ENCODE measurements at regions not wholly inside any gene's neighbourhood (a gene's known extent, or its start where the extent isn't known, plus 50 kb on each side); places are given as distances from the start of the nearest gene placed in this dataset.

- Histone ChIP-seq H3K36me3 (no peaks in the 10 kb centered on the region), H3K9ac (no peak overlapping the region), H3K4me1 (no peaks in the 10 kb centered on the region), H3K27me3 (no peaks in the 10 kb centered on the region), H3K4me2 (no peak overlapping the region), H3K9me3 (no peaks in the 10 kb centered on the region), H4K20me1 (no peaks in the 10 kb centered on the region), H3K4me3 (no peak overlapping the region), H3K27ac (no peak overlapping the region)
- no peak for TF ChIP-seq Cebpa-rat (IDR thresholded peaks at IDR 0.05)
Measured at GRCh38 chr21:19590044-19590443, 1186.5 kb upstream of the TMPRSS15 start.

- Histone ChIP-seq H3K4me1 (no peaks in the 10 kb centered on the region), H4K20me1 (no peaks in the 10 kb centered on the region), H3K36me3 (no peaks in the 10 kb centered on the region), H3K27ac (no peak overlapping the region), H3K9ac (no peak overlapping the region), H3K9me3 (no peaks in the 10 kb centered on the region), H3K4me3 (no peak overlapping the region), H3K4me2 (no peak overlapping the region), H3K27me3 (no peaks in the 10 kb centered on the region)
- TF ChIP-seq Cebpa-rat (IDR thresholded peaks at IDR 0.05): no peak
Measured at GRCh38 chr21:19603011-19603593, 1199.5 kb upstream of the TMPRSS15 start.

- Histone ChIP-seq H3K4me3 (no peak overlapping the region), H3K36me3 (no peaks in the 10 kb centered on the region), H3K9me3 (no peaks in the 10 kb centered on the region), H3K4me2 (no peak overlapping the region), H4K20me1 (no peaks in the 10 kb centered on the region), H3K9ac (no peak overlapping the region), H3K4me1 (no peaks in the 10 kb centered on the region), H3K27ac (no peak overlapping the region), H3K27me3 (no peaks in the 10 kb centered on the region)
- TF ChIP-seq Cebpa-rat (IDR thresholded peaks at IDR 0.05): no peak
Measured at GRCh38 chr21:19608101-19608621, 1204.6 kb upstream of the TMPRSS15 start.

GRCh38 chr21:19609611-19610010, 1206.0 kb upstream of the TMPRSS15 start:
- Histone ChIP-seq H3K9ac (no peak overlapping the region), H3K27ac (no peak overlapping the region), H4K20me1 (no peaks in the 10 kb centered on the region), H3K4me3 (no peak overlapping the region), H3K36me3 (no peaks in the 10 kb centered on the region), H3K4me1 (no peaks in the 10 kb centered on the region), H3K27me3 (no peaks in the 10 kb centered on the region), H3K4me2 (no peak overlapping the region), H3K9me3 (no peaks in the 10 kb centered on the region)
- TF ChIP-seq Cebpa-rat (IDR thresholded peaks at IDR 0.05): no peak

DNA sequence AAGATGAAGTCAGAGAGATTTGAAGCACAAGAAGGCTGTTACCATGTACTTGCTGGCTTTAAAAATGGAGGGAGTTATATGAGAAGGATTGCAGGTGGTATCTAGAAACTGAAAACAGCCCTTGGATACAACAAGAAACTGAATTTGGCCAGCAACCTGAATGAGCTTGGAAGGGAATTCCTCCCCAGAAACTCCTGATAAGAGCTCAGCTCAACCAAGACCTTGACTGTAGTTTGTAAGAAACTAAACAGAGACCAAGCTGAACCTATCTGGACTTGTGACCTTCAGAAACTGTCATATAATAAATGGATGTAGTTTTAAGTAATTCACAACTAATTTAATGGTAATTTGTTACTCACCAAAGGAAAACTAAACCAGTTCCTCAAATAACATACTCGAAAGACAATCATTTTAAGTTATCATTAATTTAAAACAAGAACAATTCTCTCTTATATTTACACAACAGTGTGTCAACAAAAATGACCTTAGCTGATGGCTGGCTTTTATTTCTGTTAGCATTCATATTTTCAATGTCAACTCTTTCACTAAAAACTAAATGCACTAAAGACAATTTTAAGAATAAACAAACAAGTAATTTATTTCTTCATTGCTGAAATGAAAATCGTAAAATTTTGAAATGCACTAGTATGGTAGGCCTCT, 1218.4 kb upstream of the TMPRSS15 start:
- Histone ChIP-seq H3K27me3 (no peaks in the 10 kb centered on the region), H3K36me3 (no peaks in the 10 kb centered on the region), H3K4me3 (no peak overlapping the region), H3K9me3 (no peaks in the 10 kb centered on the region), H3K4me2 (no peak overlapping the region), H3K4me1 (no peaks in the 10 kb centered on the region), H3K9ac (no peak overlapping the region), H3K27ac (no peak overlapping the region), H4K20me1 (no peaks in the 10 kb centered on the region)
- no peak for TF ChIP-seq Cebpa-rat (IDR thresholded peaks at IDR 0.05)

GRCh38 chr21:19640964-19641363, 1237.4 kb upstream of the TMPRSS15 start:
- H3K36me3 ChIP-seq: no peaks in the 10 kb centered on the region
- TF ChIP-seq Cebpa-rat (IDR thresholded peaks at IDR 0.05): no peak
- no peak overlapping the region for H3K4me3 ChIP-seq
- no peaks in the 10 kb centered on the region for H3K9me3 ChIP-seq
- no peak overlapping the region for H3K9ac ChIP-seq
- H3K27ac ChIP-seq: no peak overlapping the region
- no peaks in the 10 kb centered on the region for H3K4me1 ChIP-seq
- H3K4me2 ChIP-seq: no peak overlapping the region
- H4K20me1 ChIP-seq: no peaks in the 10 kb centered on the region
- no peaks in the 10 kb centered on the region for H3K27me3 ChIP-seq

GRCh38 chr21:19648391-19648790, 1244.8 kb upstream of the TMPRSS15 start:
- Histone ChIP-seq H4K20me1 (no peaks in the 10 kb centered on the region), H3K27me3 (no peaks in the 10 kb centered on the region), H3K4me2 (no peak overlapping the region), H3K4me1 (no peaks in the 10 kb centered on the region), H3K27ac (no peak overlapping the region), H3K9ac (no peak overlapping the region), H3K36me3 (no peaks in the 10 kb centered on the region), H3K4me3 (no peak overlapping the region), H3K9me3 (no peaks in the 10 kb centered on the region)
- no peak for TF ChIP-seq Cebpa-rat (IDR thresholded peaks at IDR 0.05)

- Histone ChIP-seq H3K9me3 (no peaks in the 10 kb centered on the region; the same call in 1 of the 2 replicates), H3K4me1 (no peaks in the 10 kb centered on the region), H3K4me3 (no peak overlapping the region), H3K4me2 (no peak overlapping the region), H3K9ac (no peak overlapping the region), H3K27me3 (no peaks in the 10 kb centered on the region), H3K27ac (no peak overlapping the region), H4K20me1 (no peaks in the 10 kb centered on the region), H3K36me3 (no peaks in the 10 kb centered on the region)
- no peak for TF ChIP-seq Cebpa-rat (IDR thresholded peaks at IDR 0.05)
Measured at GRCh38 chr21:19683492-19683891, 1279.9 kb upstream of the TMPRSS15 start.

GRCh38 chr21:19684328-19684727, 1280.7 kb upstream of the TMPRSS15 start:
- H3K4me3 ChIP-seq: no peak overlapping the region
- H3K9me3 ChIP-seq: no peaks in the 10 kb centered on the region; the same call in 1 of the 2 replicates
- H3K4me2 ChIP-seq: no peak overlapping the region
- H3K4me1 ChIP-seq: no peaks in the 10 kb centered on the region
- no peak overlapping the region for H3K27ac ChIP-seq
- no peaks in the 10 kb centered on the region for H4K20me1 ChIP-seq
- H3K27me3 ChIP-seq: no peaks in the 10 kb centered on the region
- no peak overlapping the region for H3K9ac ChIP-seq
- no peaks in the 10 kb centered on the region for H3K36me3 ChIP-seq
- no peak for TF ChIP-seq Cebpa-rat (IDR thresholded peaks at IDR 0.05)

DNA sequence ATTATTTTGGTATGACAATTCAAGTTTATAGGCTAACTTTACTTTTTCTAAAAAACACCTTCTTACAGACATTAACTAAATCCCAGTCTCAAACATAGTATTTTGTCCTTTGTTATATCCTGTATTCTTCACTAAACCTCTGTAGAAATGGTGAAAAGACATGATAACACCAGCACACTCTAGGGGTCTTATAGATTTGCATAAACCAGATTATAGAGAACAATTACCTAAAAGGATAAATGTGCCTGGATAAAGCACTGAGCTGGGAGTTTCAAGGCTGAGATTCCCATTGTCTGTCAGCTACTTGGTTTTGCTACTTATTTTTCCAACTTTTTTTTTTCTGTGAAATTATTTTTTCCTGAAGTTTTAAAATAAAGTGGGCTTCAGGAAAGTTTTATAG, 1288.6 kb upstream of the TMPRSS15 start:
- Histone ChIP-seq H3K27me3 (no peaks in the 10 kb centered on the region), H3K9me3 (no peaks in the 10 kb centered on the region), H3K36me3 (no peaks in the 10 kb centered on the region), H3K27ac (no peak overlapping the region), H3K9ac (no peak overlapping the region), H3K4me3 (no peak overlapping the region), H3K4me1 (no peaks in the 10 kb centered on the region), H3K4me2 (no peak overlapping the region), H4K20me1 (no peaks in the 10 kb centered on the region)
- no peak for TF ChIP-seq Cebpa-rat (IDR thresholded peaks at IDR 0.05)
